ENCODE measurements at regions not wholly inside any gene's neighbourhood (a gene's known extent, or its start where the extent isn't known, plus 50 kb on each side); places are given as distances from the start of the nearest gene placed in this dataset.

DNA sequence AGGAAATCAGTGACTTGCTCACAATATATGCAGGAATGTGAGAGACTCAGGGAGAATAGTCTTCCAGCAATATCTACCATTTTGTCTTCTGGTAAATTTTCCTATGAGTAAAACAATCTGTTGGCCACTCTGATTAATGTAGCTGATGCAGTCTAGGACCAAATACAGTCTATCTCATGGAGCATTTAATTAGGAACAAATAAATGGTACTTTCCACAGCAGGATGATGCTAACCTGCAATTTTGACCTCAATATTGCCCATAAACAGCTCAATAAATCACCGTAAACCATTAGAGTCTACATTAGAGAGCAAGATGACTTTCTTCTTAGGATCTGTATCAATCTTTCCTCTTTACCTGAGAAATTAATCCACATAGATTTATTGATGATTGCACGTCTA, 567.7 kb upstream of the B3GALT2 start:
- ATAC-seq (no peak), DNase-seq (no peak)
- WGBS = 95% methylated on average over 2 of the region's 2 CpGs
- Histone ChIP-seq H3K4me1 (ENCODE audit: control insufficient read depth, insufficient read depth, low read length) (no peaks in the 10 kb centered on the region), H3K9me3 (ENCODE audit: control insufficient read depth, low read length) (no peaks in the 10 kb centered on the region), H3K27me3 (ENCODE audit: control insufficient read depth, insufficient read depth) (no peaks in the 10 kb centered on the region), H3K4me3 (ENCODE audit: low read length) (no peak overlapping the region), H3K27ac (ENCODE audit: low read length) (no peak overlapping the region)
- intact Hi-C loops (cut with DNase I) = no loop called here

DNA sequence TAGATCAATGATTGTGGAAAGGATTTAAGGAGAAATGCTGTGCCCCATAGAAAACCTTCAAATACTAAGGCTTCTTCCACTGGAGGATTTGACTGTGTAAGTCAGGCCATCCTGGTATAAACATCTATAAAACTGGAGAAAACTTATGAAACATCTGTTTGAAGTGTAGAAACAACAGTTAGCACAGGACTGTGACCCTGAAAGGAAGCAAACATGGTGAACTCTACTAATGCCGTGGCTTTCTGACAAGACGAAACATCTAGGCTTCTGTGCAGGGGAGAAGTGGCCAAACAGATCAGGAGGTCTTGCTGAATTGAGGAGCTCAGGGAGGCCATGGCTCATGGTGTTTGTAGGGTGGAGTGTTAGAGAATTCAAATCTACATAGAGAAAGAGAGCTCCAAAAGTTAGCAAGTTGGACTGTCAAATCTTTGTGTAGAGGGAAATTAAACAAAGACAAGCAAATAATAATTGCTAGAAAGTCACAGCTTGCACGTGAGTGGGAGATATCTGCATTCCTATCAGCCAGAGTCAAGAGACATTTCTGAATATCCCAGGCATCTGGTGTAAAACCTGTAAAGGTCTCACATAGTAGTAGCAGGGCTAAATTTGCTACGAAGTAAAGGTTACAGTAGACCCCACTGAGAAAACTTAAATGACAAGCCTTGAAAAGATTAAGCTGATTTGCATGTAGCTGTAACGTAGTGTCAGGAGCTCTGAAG, 566.8 kb upstream of the B3GALT2 start:
- ATAC-seq = no peak
- intact Hi-C loops (cut with DNase I) = no loop called here
- H3K9me3 ChIP-seq (ENCODE audit: control insufficient read depth, low read length) = no peaks in the 10 kb centered on the region
- no peak overlapping the region for H3K27ac ChIP-seq (ENCODE audit: low read length)
- no peaks in the 10 kb centered on the region for H3K27me3 ChIP-seq (ENCODE audit: control insufficient read depth, insufficient read depth)
- no peak for DNase-seq
- H3K4me3 ChIP-seq (ENCODE audit: low read length) = no peak overlapping the region
- H3K4me1 ChIP-seq (ENCODE audit: control insufficient read depth, insufficient read depth, low read length) = no peaks in the 10 kb centered on the region
- 58% methylated on average over 5 of the region's 5 CpGs for WGBS

DNA sequence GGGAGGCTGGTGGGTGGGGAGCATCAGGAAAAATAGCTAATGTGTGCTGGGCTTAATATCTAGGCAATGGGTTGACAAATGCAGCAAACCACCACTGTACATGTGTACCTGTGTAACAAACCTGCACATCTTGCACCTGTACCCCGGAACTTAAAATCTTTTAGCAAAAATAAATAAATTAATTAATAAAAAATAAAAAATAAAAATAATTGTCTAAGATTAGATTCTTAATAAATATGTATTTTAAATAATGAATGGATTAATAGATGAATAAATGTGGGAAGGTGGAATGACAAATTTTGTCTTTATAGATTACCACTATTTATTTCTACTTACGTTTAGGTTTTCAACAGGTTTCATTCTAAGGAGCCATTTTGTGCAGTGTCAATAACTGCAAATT, 563.5 kb upstream of the B3GALT2 start:
- no peak for ATAC-seq
- WGBS = 96% methylated on average over 2 of the region's 2 CpGs
- no peaks in the 10 kb centered on the region for H3K27me3 ChIP-seq (ENCODE audit: control insufficient read depth, insufficient read depth)
- no peaks in the 10 kb centered on the region for H3K4me1 ChIP-seq (ENCODE audit: control insufficient read depth, insufficient read depth, low read length)
- H3K4me3 ChIP-seq (ENCODE audit: low read length) = no peak overlapping the region
- intact Hi-C loops (cut with DNase I) = no loop called here
- no peak overlapping the region for H3K27ac ChIP-seq (ENCODE audit: low read length)
- no peak for DNase-seq
- H3K9me3 ChIP-seq (ENCODE audit: control insufficient read depth, low read length) = no peaks in the 10 kb centered on the region

DNA sequence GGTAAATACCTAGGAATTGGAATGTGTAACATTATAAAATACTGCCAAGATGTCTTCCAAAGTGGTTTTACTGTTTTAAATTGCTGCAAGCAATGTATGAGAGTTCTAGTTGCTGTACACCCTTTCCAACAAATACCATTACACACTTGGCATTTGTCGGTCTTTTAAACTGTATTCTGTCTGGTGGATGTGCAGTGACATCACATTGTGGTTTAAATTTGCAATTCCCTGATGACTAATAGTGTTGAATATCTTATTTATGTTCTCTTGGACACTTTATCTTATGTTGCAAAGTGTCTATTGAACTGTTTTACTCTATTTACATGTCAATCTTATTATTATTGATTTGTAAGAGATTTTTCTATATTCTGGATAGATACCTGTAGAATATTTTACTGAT, 561.2 kb upstream of the B3GALT2 start:
- no peak for ATAC-seq
- intact Hi-C loops (cut with DNase I) = no loop called here
- Histone ChIP-seq H3K4me1 (ENCODE audit: control insufficient read depth, insufficient read depth, low read length) (no peaks in the 10 kb centered on the region), H3K27me3 (ENCODE audit: control insufficient read depth, insufficient read depth) (no peaks in the 10 kb centered on the region), H3K27ac (ENCODE audit: low read length) (no peak overlapping the region), H3K9me3 (ENCODE audit: control insufficient read depth, low read length) (no peaks in the 10 kb centered on the region), H3K4me3 (ENCODE audit: low read length) (no peak overlapping the region)
- no peak for DNase-seq
- 99% methylated on average over 1 of the region's 1 CpG for WGBS

DNA sequence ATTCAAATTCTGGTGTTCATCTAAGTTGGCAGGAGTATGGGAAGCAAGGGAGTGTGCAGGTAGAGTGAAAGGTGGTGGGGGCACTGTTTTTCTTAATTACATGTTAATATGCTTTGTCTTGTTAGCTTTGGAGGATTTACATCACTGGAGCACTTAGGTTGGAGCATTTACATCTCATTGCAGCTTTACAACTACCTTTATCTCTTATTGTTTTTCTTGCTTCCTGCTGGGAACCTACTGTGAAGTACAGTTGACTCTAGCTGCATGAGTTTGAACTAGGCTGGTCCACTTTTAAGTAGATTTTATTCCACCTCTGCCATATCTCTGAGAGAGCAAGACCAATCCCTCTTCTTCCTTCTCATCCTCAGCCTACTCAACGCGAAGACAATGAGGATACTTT, 554.8 kb upstream of the B3GALT2 start:
- no peaks in the 10 kb centered on the region for H3K9me3 ChIP-seq (ENCODE audit: control insufficient read depth, low read length)
- H3K27ac ChIP-seq (ENCODE audit: low read length) = no peak overlapping the region
- no peak for DNase-seq
- no peak overlapping the region for H3K4me3 ChIP-seq (ENCODE audit: low read length)
- ATAC-seq = no peak
- no peaks in the 10 kb centered on the region for H3K27me3 ChIP-seq (ENCODE audit: control insufficient read depth, insufficient read depth)
- intact Hi-C loops (cut with DNase I) = no loop called here
- WGBS = 69% methylated on average over 2 of the region's 2 CpGs
- no peaks in the 10 kb centered on the region for H3K4me1 ChIP-seq (ENCODE audit: control insufficient read depth, insufficient read depth, low read length)

DNA sequence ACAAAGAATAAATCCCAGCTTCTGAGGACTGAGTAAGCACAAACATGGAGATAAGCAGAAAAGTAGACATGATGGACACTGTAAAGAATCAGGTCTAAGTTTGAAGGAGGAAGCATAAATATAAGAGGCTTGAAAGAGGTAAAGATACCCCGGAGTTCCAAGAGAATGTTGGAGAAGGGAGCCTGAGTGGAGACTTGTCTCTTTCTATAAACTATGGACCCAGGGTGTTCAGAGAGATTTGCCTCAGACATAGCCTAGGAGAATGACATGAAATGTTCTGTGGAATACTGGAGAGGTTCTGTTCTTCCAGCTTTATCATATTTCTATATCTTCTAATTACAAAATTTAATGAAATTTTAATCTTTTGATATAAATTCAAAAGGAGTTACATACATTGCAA, 554.3 kb upstream of the B3GALT2 start:
- no peak for ATAC-seq
- WGBS = 81% methylated on average over 1 of the region's 1 CpG
- Histone ChIP-seq H3K27me3 (ENCODE audit: control insufficient read depth, insufficient read depth) (no peaks in the 10 kb centered on the region), H3K9me3 (ENCODE audit: control insufficient read depth, low read length) (no peaks in the 10 kb centered on the region), H3K4me3 (ENCODE audit: low read length) (no peak overlapping the region), H3K4me1 (ENCODE audit: control insufficient read depth, insufficient read depth, low read length) (no peaks in the 10 kb centered on the region), H3K27ac (ENCODE audit: low read length) (no peak overlapping the region)
- intact Hi-C loops (cut with DNase I) = no loop called here
- no peak for DNase-seq

DNA sequence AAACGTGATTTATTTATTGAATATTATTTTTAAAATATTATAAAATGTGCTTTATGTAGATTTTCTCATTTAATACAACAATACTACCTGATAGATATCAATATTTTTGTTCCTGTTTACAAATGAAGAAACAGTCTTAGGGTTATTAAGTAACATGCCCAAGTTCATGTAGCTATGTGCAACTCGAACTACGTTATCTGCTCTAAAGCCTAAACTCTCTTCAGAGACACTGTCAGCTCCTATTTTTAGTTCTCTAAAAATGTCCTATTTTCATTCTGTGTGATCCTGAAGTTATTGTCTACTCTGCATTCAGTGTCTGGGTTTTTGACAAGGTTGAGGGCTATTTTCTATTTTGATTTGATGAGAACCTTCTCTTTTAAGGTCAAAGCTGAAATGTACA, 550.1 kb upstream of the B3GALT2 start:
- no peak for ATAC-seq
- 62% methylated on average over 3 of the region's 3 CpGs for WGBS

DNA sequence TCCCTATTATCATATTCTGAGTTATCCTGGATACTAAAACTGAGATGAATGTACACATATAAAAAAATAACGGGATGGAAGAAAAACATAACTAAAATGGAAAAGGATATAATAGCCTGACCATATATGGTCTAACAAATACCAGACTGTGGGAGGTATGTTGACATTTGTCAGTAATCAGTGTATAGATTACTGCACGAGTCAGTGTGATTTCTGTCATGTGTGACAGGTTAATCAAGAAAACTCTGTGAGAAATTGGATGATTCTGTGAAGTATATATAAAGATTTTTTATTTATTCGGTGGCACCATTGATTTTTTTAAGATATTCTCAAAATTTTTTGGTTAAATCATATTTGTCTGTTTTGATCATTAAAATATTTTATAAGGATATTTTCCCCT, 547.3 kb upstream of the B3GALT2 start:
- intact Hi-C loops (cut with DNase I) = no loop called here
- DNase-seq = no peak
- Histone ChIP-seq H3K9me3 (ENCODE audit: control insufficient read depth, low read length) (no peaks in the 10 kb centered on the region), H3K27me3 (ENCODE audit: control insufficient read depth, insufficient read depth) (no peaks in the 10 kb centered on the region), H3K4me3 (ENCODE audit: low read length) (no peak overlapping the region), H3K27ac (ENCODE audit: low read length) (no peak overlapping the region), H3K4me1 (ENCODE audit: control insufficient read depth, insufficient read depth, low read length) (no peaks in the 10 kb centered on the region)
- ATAC-seq = no peak
- WGBS = 65% methylated on average over 3 of the region's 3 CpGs

More for the DNA sequence above, 550.1 kb upstream of the B3GALT2 start:
- intact Hi-C loops (cut with DNase I) = no loop called here
- no peak for DNase-seq
- Histone ChIP-seq H3K9me3 (ENCODE audit: control insufficient read depth, low read length) (no peaks in the 10 kb centered on the region), H3K4me3 (ENCODE audit: low read length) (no peak overlapping the region), H3K27ac (ENCODE audit: low read length) (no peak overlapping the region), H3K4me1 (ENCODE audit: control insufficient read depth, insufficient read depth, low read length) (no peaks in the 10 kb centered on the region), H3K27me3 (ENCODE audit: control insufficient read depth, insufficient read depth) (no peaks in the 10 kb centered on the region)

DNA sequence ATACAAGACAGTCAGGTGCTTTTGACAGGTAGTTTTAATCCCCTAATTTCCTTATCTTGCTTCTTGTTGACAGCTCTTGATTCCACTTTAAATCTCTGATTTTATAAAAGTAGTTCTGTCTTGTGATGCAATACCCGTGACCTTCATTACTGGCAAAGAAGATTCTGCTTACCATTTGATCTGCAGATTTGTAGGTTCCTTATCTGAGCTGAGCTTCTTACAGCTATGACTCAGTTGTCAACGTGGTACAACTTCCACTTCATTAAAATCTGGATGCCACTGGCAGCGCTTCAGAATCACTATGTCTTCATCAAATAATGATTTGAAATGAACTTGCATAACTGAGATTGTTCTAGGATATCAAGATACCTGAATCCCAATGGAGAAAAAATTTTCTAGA, 543.6 kb upstream of the B3GALT2 start:
- Histone ChIP-seq H3K4me3 (ENCODE audit: low read length) (no peak overlapping the region), H3K4me1 (ENCODE audit: control insufficient read depth, insufficient read depth, low read length) (no peaks in the 10 kb centered on the region), H3K27me3 (ENCODE audit: control insufficient read depth, insufficient read depth) (no peaks in the 10 kb centered on the region), H3K27ac (ENCODE audit: low read length) (no peak overlapping the region), H3K9me3 (ENCODE audit: control insufficient read depth, low read length) (no peaks in the 10 kb centered on the region)
- ATAC-seq (no peak), DNase-seq (no peak)
- WGBS = 47% methylated on average over 3 of the region's 3 CpGs
- intact Hi-C loops (cut with DNase I) = no loop called here

DNA sequence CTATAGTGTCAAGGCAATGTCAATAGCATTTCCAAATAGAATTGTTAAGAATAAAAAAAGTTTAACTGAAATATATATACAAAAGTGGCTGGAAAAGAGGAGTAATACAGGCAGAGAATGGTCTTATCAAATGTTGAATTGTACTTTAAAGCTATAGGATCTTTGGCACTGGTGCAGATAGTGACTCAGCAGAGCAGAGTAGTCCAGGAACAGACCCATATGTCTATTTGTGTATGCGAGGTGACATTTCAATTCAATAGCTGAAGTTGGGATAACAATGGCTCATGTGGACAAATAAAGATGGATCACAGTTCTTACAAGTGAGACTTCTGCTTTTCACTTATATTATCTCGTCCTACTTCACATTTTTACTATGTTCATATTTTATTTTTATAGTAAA, 543.0 kb upstream of the B3GALT2 start:
- Histone ChIP-seq H3K4me1 (ENCODE audit: control insufficient read depth, insufficient read depth, low read length) (no peaks in the 10 kb centered on the region), H3K27me3 (ENCODE audit: control insufficient read depth, insufficient read depth) (no peaks in the 10 kb centered on the region), H3K4me3 (ENCODE audit: low read length) (no peak overlapping the region), H3K9me3 (ENCODE audit: control insufficient read depth, low read length) (no peaks in the 10 kb centered on the region), H3K27ac (ENCODE audit: low read length) (no peak overlapping the region)
- WGBS = 64% methylated on average over 2 of the region's 2 CpGs
- no peak for ATAC-seq
- DNase-seq = no peak
- intact Hi-C loops (cut with DNase I) = no loop called here

DNA sequence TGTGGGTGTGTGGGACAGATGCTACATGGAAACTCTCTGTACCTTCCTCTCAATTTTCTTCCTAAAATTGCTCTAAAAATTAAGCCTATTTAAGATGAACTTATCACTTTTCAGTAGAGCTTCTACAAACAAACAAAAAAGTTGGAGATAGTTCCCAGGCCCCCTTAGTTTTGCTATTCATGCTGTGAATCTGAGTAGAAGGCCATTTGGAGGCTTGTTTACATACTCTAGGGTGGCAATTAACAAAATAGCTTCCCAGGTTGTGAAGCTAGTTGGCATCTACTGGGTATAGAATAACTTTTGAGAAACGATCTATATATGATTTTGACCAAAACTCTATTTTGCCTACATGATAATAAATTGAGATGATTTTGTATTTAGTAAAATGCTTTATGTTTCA, 541.4 kb upstream of the B3GALT2 start:
- 76% methylated on average over 1 of the region's 1 CpG for WGBS

DNA sequence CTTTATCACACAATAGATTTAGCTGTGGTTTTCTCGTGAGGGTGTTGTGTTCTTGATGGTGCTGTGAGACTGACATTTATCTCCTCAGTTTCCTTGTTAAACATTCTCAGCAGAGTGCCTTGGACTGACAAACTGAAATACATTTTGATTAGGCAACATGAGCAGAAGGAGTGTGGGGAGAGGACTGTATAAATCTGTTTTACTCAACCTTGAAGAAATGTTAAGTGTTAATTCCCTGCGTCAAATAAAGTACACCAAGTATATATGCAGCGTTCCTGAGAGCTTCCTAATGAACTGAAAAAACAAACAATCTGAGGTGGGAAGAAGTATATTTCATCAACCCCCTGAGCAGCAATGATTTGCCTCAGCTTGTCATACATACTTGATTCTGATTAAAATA, 540.3 kb upstream of the B3GALT2 start:
- no peak for DNase-seq
- no peak for ATAC-seq
- no peak overlapping the region for H3K4me3 ChIP-seq (ENCODE audit: low read length)
- H3K4me1 ChIP-seq (ENCODE audit: control insufficient read depth, insufficient read depth, low read length) = no peaks in the 10 kb centered on the region
- intact Hi-C loops (cut with DNase I) = no loop called here
- no peaks in the 10 kb centered on the region for H3K27me3 ChIP-seq (ENCODE audit: control insufficient read depth, insufficient read depth)
- 73% methylated on average over 3 of the region's 3 CpGs for WGBS
- no peak overlapping the region for H3K27ac ChIP-seq (ENCODE audit: low read length)
- H3K9me3 ChIP-seq (ENCODE audit: control insufficient read depth, low read length) = no peaks in the 10 kb centered on the region

More for the DNA sequence above, 541.4 kb upstream of the B3GALT2 start:
- ATAC-seq = no peak
- DNase-seq = no peak
- Histone ChIP-seq H3K4me1 (ENCODE audit: control insufficient read depth, insufficient read depth, low read length) (no peaks in the 10 kb centered on the region), H3K27me3 (ENCODE audit: control insufficient read depth, insufficient read depth) (no peaks in the 10 kb centered on the region), H3K27ac (ENCODE audit: low read length) (no peak overlapping the region), H3K4me3 (ENCODE audit: low read length) (no peak overlapping the region), H3K9me3 (ENCODE audit: control insufficient read depth, low read length) (no peaks in the 10 kb centered on the region)
- intact Hi-C loops (cut with DNase I) = no loop called here
